ENCODE measurements at regions not wholly inside any gene's neighbourhood (a gene's known extent, or its start where the extent isn't known, plus 50 kb on each side); places are given as distances from the start of the nearest gene placed in this dataset.

- no peaks in the 10 kb centered on the region for H3K27me3 Mint-ChIP-seq
- H3K4me1 Mint-ChIP-seq: no peaks in the 10 kb centered on the region
- no peak for DNase-seq
- no peak for ATAC-seq
- H3K4me3 Mint-ChIP-seq: no peak overlapping the region
- no peaks in the 10 kb centered on the region for H3K9me3 Mint-ChIP-seq
- H3K27ac Mint-ChIP-seq: no peak overlapping the region
These were observed 95.9 kb upstream of the TRPC3 start for GRCh38 chr4:122047456-122048425.

DNA sequence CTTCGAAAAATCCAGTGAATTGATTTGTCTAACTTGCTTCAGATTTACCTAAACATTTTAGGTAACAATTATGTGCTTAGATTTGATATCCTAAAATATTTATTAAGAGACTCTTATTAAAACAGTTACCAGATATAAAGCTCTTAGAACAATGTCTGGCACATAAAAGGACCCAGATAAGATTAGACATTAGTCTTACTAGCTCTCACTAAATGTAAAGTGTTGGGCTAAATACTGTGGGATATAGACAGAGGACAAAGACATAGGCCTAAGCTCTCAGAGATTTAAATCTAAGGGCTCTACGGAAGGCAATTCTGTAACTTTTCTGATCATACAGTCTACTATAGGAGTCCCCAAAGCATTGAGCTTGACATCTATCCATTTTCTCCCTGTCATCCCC, 94.4 kb upstream of the TRPC3 start:
- no peak overlapping the region for H3K27ac Mint-ChIP-seq
- no peaks in the 10 kb centered on the region for H3K9me3 Mint-ChIP-seq
- ATAC-seq: no peak
- DNase-seq: no peak
- no peak overlapping the region for H3K4me3 Mint-ChIP-seq
- no peaks in the 10 kb centered on the region for H3K27me3 Mint-ChIP-seq
- no peaks in the 10 kb centered on the region for H3K4me1 Mint-ChIP-seq

- ATAC-seq: no peak
- no peak for DNase-seq
- Mint-ChIP-seq H3K27ac (no peak overlapping the region), H3K27me3 (no peaks in the 10 kb centered on the region), H3K9me3 (no peaks in the 10 kb centered on the region), H3K4me3 (no peak overlapping the region), H3K4me1 (no peaks in the 10 kb centered on the region)
These were observed 93.7 kb upstream of the TRPC3 start for GRCh38 chr4:122045533-122045932.

DNA sequence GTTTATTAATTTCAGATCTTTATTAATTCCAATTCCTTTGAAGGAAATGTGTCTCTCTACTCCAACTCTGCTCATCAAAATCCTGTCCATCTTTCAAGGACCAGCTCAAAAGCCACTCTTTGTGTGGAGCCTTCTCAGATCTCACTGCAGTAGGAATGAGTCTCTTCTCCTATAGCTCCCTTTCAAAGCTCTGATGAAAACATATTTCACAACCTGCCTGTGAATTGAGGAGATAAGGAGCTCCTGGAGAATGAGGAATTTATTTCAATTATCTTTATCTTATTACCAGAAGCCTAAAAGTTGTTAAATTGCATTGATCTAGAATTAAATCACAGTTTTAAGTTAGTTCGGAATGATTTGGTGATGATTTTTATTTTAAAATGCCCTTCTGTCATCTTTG, 92.6 kb upstream of the TRPC3 start:
- no peak for DNase-seq
- Mint-ChIP-seq H3K27me3 (no peaks in the 10 kb centered on the region), H3K4me1 (no peaks in the 10 kb centered on the region), H3K4me3 (no peak overlapping the region), H3K9me3 (no peaks in the 10 kb centered on the region), H3K27ac (no peak overlapping the region)
- ATAC-seq: no peak

DNA sequence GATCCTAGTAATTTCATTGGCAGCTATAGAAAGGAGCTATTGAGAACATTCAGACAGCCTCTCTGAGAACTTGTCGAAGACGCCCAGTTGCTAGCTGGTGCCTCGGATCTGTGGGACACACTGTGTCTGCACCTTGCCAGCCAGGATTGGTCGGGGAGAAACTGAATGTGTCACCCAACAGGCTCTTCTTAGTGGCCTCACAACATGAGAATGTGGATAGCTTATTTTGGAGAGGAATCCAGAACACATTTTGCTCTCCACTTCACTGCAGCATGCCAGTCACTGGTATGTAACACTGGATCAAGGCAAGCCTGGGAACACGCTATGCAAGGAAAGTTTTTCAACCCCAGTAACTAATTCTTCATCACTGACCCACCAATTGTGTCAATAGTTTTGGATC, 89.5 kb upstream of the TRPC3 start:
- Mint-ChIP-seq H3K27me3 (no peaks in the 10 kb centered on the region), H3K9me3 (no peaks in the 10 kb centered on the region), H3K4me3 (no peak overlapping the region), H3K4me1 (no peaks in the 10 kb centered on the region), H3K27ac (no peak overlapping the region)
- DNase-seq (no peak), ATAC-seq (no peak)

GRCh38 chr4:122038896-122039295, 87.0 kb upstream of the TRPC3 start:
- H3K4me3 Mint-ChIP-seq: no peak overlapping the region
- no peak overlapping the region for H3K27ac Mint-ChIP-seq
- no peaks in the 10 kb centered on the region for H3K4me1 Mint-ChIP-seq
- ATAC-seq: no peak
- DNase-seq: no peak
- H3K9me3 Mint-ChIP-seq: no peaks in the 10 kb centered on the region
- no peaks in the 10 kb centered on the region for H3K27me3 Mint-ChIP-seq

DNA sequence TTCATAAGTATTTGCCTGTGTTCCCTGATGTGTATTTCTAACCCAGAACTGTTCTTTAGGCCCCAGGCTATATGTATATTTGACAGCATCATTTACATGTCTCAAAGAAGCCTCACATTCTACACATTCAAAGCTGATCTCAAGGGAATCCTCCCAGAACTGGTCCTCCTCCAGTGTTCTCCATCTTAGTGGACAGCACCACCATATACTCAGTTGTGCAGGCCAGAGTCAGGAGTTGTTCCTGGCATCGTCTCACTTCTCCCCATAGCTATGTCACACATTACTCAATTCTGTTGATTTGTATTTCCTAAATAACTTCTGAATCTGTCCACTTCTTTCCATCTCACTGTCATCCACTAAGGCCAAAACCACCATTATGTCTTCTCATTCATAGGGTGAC, 82.8 kb upstream of the TRPC3 start:
- Mint-ChIP-seq H3K9me3 (peaks cover 22 to 33% of the 10 kb centered on the region in 2 donors), H3K27me3 (peaks cover 36% of the 10 kb centered on the region), H3K4me1 (no peaks in the 10 kb centered on the region), H3K27ac (no peak overlapping the region), H3K4me3 (no peak overlapping the region)
- DNase-seq (no peak), ATAC-seq (no peak)

DNA sequence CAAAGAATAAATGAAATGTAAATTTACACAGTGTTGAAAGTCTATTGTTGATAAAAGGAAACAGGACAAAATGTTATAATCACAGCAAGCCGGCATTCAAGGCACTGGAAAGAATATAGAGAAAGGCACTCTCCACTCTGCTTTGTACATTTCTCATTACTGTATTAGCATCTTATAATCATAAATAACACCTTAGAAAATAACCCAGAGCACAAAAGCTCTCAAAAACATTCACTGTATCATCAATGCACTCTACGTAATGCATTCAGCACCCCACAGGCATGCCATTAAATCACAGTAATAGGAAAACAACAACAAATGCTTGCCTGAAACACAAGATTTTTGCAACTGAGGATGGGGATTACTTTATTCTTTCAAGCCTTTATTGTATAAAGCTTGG, 75.3 kb upstream of the TRPC3 start:
- Mint-ChIP-seq H3K27ac (no peak overlapping the region), H3K4me3 (no peak overlapping the region), H3K27me3 (peaks cover 30% of the 10 kb centered on the region), H3K9me3 (peaks cover 18 to 27% of the 10 kb centered on the region in 2 donors), H3K4me1 (no peaks in the 10 kb centered on the region)
- ATAC-seq (no peak), DNase-seq (no peak)

GRCh38 chr4:122017296-122017695, 65.4 kb upstream of the TRPC3 start:
- Mint-ChIP-seq H3K27me3 (peaks cover 30% of the 10 kb centered on the region), H3K4me1 (no peaks in the 10 kb centered on the region), H3K9me3 (no peaks in the 10 kb centered on the region), H3K4me3 (no peak overlapping the region), H3K27ac (no peak overlapping the region)
- no peak for ATAC-seq
- no peak for DNase-seq

DNA sequence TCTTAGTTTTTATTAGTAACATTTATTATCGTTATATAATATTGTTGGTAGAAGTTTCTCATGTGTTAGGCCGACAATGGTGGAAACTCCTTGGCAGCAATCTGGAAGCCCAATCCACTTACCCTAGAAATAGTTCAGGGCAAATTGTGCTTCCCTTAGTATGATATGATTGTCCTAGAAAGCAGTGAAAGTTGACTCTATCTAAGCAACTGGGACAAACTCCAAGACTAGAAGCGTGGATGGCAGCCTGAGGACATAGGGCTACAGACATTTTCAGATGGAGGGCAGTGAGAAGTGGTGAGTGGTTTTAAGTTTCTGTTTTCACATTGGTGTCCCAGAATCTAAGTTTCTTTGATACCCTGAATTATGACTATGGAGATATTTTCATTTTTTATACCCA, 63.3 kb upstream of the TRPC3 start:
- no peaks in the 10 kb centered on the region for H3K9me3 Mint-ChIP-seq
- H3K4me3 Mint-ChIP-seq: no peak overlapping the region
- DNase-seq: no peak
- H3K27me3 Mint-ChIP-seq: peaks cover 27% of the 10 kb centered on the region
- H3K4me1 Mint-ChIP-seq: no peaks in the 10 kb centered on the region
- ATAC-seq: no peak
- no peak overlapping the region for H3K27ac Mint-ChIP-seq

- Mint-ChIP-seq H3K4me3 (no peak overlapping the region), H3K27me3 (peaks cover 13% of the 10 kb centered on the region), H3K4me1 (no peaks in the 10 kb centered on the region), H3K27ac (no peak overlapping the region), H3K9me3 (no peaks in the 10 kb centered on the region)
- DNase-seq: no peak
- no peak for ATAC-seq
These were observed 60.9 kb upstream of the TRPC3 start for GRCh38 chr4:122012735-122013134.

GRCh38 chr4:122010610-122011009, 58.8 kb upstream of the TRPC3 start:
- DNase-seq (no peak), ATAC-seq (no peak)
- peak overlapping the region in 1 of 2 donors; percentile 12 for H3K27ac Mint-ChIP-seq
- peaks cover 20% of the 10 kb centered on the region for H3K27me3 Mint-ChIP-seq
- no peaks in the 10 kb centered on the region for H3K4me1 Mint-ChIP-seq
- H3K4me3 Mint-ChIP-seq: no peak overlapping the region
- no peaks in the 10 kb centered on the region for H3K9me3 Mint-ChIP-seq

- Mint-ChIP-seq H3K4me3 (no peak overlapping the region), H3K4me1 (no peaks in the 10 kb centered on the region), H3K9me3 (no peaks in the 10 kb centered on the region), H3K27ac (no peak overlapping the region), H3K27me3 (peaks cover 20% of the 10 kb centered on the region)
- no peak for DNase-seq
- no peak for ATAC-seq
These were observed 57.7 kb upstream of the TRPC3 start for GRCh38 chr4:122009524-122009923.

DNA sequence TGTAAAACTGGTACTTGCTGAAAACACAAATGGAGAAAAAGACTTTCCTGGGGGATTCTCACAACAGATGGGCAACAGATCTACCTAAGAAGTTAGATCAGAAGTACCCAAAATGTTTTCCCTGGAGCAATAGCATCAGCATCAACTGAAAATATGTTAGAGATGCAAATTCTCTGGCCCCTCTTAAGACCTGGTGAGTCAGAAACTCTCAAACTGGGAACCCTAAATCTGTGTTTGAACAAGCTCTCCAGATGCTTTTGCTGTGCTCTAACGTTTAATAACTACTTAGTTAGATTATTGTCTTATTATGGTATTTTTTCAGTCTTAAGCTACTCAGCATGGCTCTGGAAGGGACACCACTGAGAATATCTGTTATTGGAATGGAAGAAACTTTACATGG, 55.2 kb upstream of the TRPC3 start:
- no peak for ATAC-seq
- Mint-ChIP-seq H3K4me3 (no peak overlapping the region), H3K27me3 (peaks cover 26% of the 10 kb centered on the region), H3K4me1 (no peaks in the 10 kb centered on the region), H3K9me3 (no peaks in the 10 kb centered on the region), H3K27ac (no peak overlapping the region)
- DNase-seq: no peak

GRCh38 chr4:122005064-122005755, 53.4 kb upstream of the TRPC3 start:
- DNase-seq: no peak
- no peak for ATAC-seq
- no peaks in the 10 kb centered on the region for H3K9me3 Mint-ChIP-seq
- peak overlapping the region in 1 of 2 donors; percentile 6 for H3K27ac Mint-ChIP-seq
- no peaks in the 10 kb centered on the region for H3K4me1 Mint-ChIP-seq
- H3K4me3 Mint-ChIP-seq: no peak overlapping the region
- H3K27me3 Mint-ChIP-seq: peaks cover 23% of the 10 kb centered on the region

DNA sequence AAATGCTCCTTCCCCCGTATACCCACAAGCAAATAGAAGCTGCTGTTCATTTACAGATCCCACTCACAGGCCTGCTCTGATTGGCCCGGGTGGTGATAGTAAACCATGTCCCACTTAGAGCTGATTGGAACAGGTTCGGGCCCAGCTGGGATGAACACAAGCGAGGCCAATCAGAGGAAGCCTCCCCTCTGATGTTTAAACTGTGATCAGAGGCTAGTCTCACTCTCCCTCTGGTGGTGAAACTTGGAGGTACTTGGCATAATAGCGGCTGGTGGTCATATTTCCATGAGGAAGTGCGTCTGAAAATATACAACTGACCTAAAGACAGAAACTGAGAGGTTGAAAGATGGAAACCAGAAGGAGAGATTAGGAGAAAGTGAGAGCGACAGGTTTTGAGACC, 51.5 kb upstream of the TRPC3 start:
- DNase-seq: peak; percentile 3 to 12
- peak; percentile 53 for ATAC-seq
- Mint-ChIP-seq H3K27ac (no peak overlapping the region), H3K4me1 (no peaks in the 10 kb centered on the region), H3K27me3 (peaks cover 17% of the 10 kb centered on the region), H3K4me3 (no peak overlapping the region), H3K9me3 (no peaks in the 10 kb centered on the region)

Measured in stimulated activated naive CD8-positive, alpha-beta T cell treated with anti-CD3 and anti-CD28 coated beads, Interleukin-15, amount 100 ng/mL, for 72 hours (primary cell).